Kidney (tissue), 13 donors: ENCODE measurements at regions not wholly inside any gene's neighbourhood (a gene's known extent, or its start where the extent isn't known, plus 50 kb on each side); places are given as distances from the start of the nearest gene placed in this dataset.
A peak's percentile ranks its signal among the peaks of the same experiment; 100 is the strongest.
"Not testable (repeated sequence)": the region's sequence is repeated elsewhere in the genome, so short reads cannot be mapped to it uniquely, and the experiment has no call there.

Experiments
- DNase-seq, 5 donors: peaks; one replicate each; pipeline ENCODE4 v3.0.0-alpha.2; 2013 to 2020
- FAIRE-seq: peaks from 2 replicates; lab custom pipeline; 2012; peaks lifted over from hg19 to GRCh38; lab: Jason Lieb, UNC
- H3K27ac ChIP-seq, 2 donors: one replicate each; pipeline ENCODE4 v1.7.0; 2013; ENCODE audit warnings: low read depth in 2 of 2, low read length in 2 of 2, inconsistent platforms in 1 of 2
- H3K27me3 ChIP-seq: one replicate; pipeline ENCODE4 v1.7.1; 2013; ENCODE audit warnings: low read length, inconsistent platforms; ENCODE audit not compliant: control insufficient read depth, insufficient read depth
- H3K36me3 ChIP-seq, 3 donors: one replicate each; pipeline versions ENCODE4 v1.7.0 to v1.7.1; 2013; ENCODE audit warnings: low read length in 3 of 3, control low read depth in 1 of 3, inconsistent platforms in 1 of 3; ENCODE audit not compliant: insufficient read depth in 3 of 3, control insufficient read depth in 2 of 3
- H3K4me1 ChIP-seq, 3 donors: one replicate each; pipeline versions ENCODE4 v1.7.0 to v1.7.1; 2013; ENCODE audit warnings: low read length in 3 of 3, inconsistent platforms in 1 of 3, low read depth in 1 of 3; ENCODE audit not compliant: control insufficient read depth in 2 of 3, insufficient read depth in 2 of 3
- H3K4me3 ChIP-seq, 3 donors: one replicate each; pipeline versions ENCODE4 v1.7.0 to v1.8.1; 2013; ENCODE audit warnings: low read length in 3 of 3, control low read depth in 1 of 3, inconsistent platforms in 1 of 3
- H3K9ac ChIP-seq, 3 donors: one replicate each; pipeline versions ENCODE4 v1.7.0 to v1.7.1; 2013; ENCODE audit warnings: low read length in 3 of 3, control low read depth in 1 of 3, inconsistent platforms in 1 of 3
- H3K9me3 ChIP-seq, 3 donors: one replicate each; pipeline versions ENCODE4 v1.7.0 to v1.7.1; 2013; ENCODE audit warnings: low read length in 3 of 3, control low read depth in 1 of 3, inconsistent platforms in 1 of 3; ENCODE audit not compliant: control insufficient read depth in 2 of 3, insufficient read depth in 1 of 3
- CTCF ChIP-seq: IDR thresholded peaks from 3 replicates; pipeline ENCODE4 v1.5.1; 2012; ENCODE audit warnings: mild to moderate bottlenecking, moderate library complexity, borderline replicate concordance; ENCODE audit not compliant: insufficient read depth; ENCODE audit errors: extremely low read depth
- intact Hi-C: fragments of 100-400 bp; cut with DNase I; formaldehyde crosslinking; loops from one replicate; pipeline ENCODE4 v1.11.1; 2022
- donor health status: control.
- donor health status: control.
- donor health status: control.
- donor health status: control.
- donor health status: control.
- donor health status: DM: yes; HTN: yes; CAD: no.
- donor health status: Normal renal cell carcinoma (clear cell type).

GRCh38 chr6:14478381-14479225 lies 361.0 kb downstream of the CD83 start:
- intact Hi-C loops, result no loop called here
- peak overlapping the region; percentile 15 to 52 for H3K27ac ChIP-seq
- no peak for FAIRE-seq
- no peaks in the 10 kb centered on the region for H3K27me3 ChIP-seq
- DNase-seq, result peak in 1 of 5 donors; percentile 51
- H3K9me3 ChIP-seq, result no peaks in the 10 kb centered on the region
- H3K9ac ChIP-seq, result no peak overlapping the region
- H3K4me3 ChIP-seq, result no peak overlapping the region
- TF ChIP-seq CTCF, result no peak
- no peaks in the 10 kb centered on the region for H3K36me3 ChIP-seq
- H3K4me1 ChIP-seq, result peaks cover 7 to 15% (median 13%) of the 10 kb centered on the region in 3 donors

GRCh38 chr6:14481946-14482345 lies 364.4 kb downstream of the CD83 start:
- H3K36me3 ChIP-seq, H3K9me3 ChIP-seq, H3K27me3 ChIP-seq, H3K27ac ChIP-seq, H3K4me3 ChIP-seq, intact Hi-C loops, H3K4me1 ChIP-seq, DNase-seq, H3K9ac ChIP-seq, FAIRE-seq: not testable (repeated sequence)

GRCh38 chr6:14487625-14488024 lies 370.1 kb downstream of the CD83 start:
- FAIRE-seq (no peak), DNase-seq (no peak)
- Histone ChIP-seq H3K4me1 (no peaks in the 10 kb centered on the region), H3K9me3 (peaks cover 0 to 2% (median 0%) of the 10 kb centered on the region in 3 donors), H3K27me3 (no peaks in the 10 kb centered on the region), H3K36me3 (no peaks in the 10 kb centered on the region), H3K4me3 (no peak overlapping the region), H3K9ac (no peak overlapping the region), H3K27ac (no peak overlapping the region)
- intact Hi-C loops, result no loop called here
- TF ChIP-seq CTCF, result no peak

- H3K36me3 ChIP-seq, result no peaks in the 10 kb centered on the region
- H3K4me1 ChIP-seq, result no peaks in the 10 kb centered on the region
- no peak for DNase-seq
- intact Hi-C loops, result no loop called here
- peaks cover 0 to 3% (median 0%) of the 10 kb centered on the region in 3 donors for H3K9me3 ChIP-seq
- H3K27me3 ChIP-seq, result no peaks in the 10 kb centered on the region
- no peak overlapping the region for H3K9ac ChIP-seq
- no peak overlapping the region for H3K4me3 ChIP-seq
- TF ChIP-seq CTCF, result no peak
- FAIRE-seq, result no peak
- H3K27ac ChIP-seq, result no peak overlapping the region
Observed at GRCh38 chr6:14488180-14488579, 370.6 kb downstream of the CD83 start.
